Astrocyte of the spinal cord (primary cell): ENCODE measurements at regions not wholly inside any gene's neighbourhood (a gene's known extent, or its start where the extent isn't known, plus 50 kb on each side); places are given as distances from the start of the nearest gene placed in this dataset.
"Not testable (repeated sequence)": the region's sequence is repeated elsewhere in the genome, so short reads cannot be mapped to it uniquely, and the experiment has no call there.

Source experiments
- DNase-seq: peaks from one replicate; pipeline ENCODE4 v3.0.0; 2011; ENCODE audit warnings: low read depth, low spot score
- H3K4me3 ChIP-seq: 2 replicates; pipeline ENCODE4 v1.5.1; 2011; ENCODE audit warnings: low read depth, mild to moderate bottlenecking, low read length, moderate library complexity
- in situ Hi-C: cut with HindIII; loops from 2 replicates; pipeline ENCODE4 v1.10.0; 2017; ENCODE audit warnings: low sequenced_read_pairs
- TF ChIP-seq, protein P1 (sequence below): IDR thresholded peaks from 2 replicates; pipeline ENCODE4 v1.5.1; 2012; ENCODE audit warnings: low read depth, mild to moderate bottlenecking, low read length, inconsistent platforms

DNA sequence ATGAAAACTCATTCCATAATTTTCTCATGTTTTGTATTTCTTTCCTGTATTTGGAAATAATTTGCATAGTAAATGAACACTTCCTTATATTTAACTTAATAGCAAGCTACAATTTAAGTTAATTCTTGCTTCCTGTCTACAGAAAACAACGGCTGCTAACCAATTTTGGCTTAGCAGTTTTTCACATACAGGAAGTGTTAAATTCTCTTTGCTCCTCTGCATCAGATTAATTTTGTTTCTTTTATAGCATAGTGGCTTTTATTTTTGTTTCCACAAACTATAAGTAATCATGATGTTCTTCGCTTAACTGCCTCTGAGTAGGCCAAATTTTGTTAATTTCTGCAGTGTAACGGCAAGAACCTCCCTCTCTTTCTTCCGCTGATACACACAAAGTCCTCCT is 182.9 kb downstream of the ALX1 start:
- in situ Hi-C loops = no loop called here
- no peak for DNase-seq
- TF ChIP-seq, protein P1, sequence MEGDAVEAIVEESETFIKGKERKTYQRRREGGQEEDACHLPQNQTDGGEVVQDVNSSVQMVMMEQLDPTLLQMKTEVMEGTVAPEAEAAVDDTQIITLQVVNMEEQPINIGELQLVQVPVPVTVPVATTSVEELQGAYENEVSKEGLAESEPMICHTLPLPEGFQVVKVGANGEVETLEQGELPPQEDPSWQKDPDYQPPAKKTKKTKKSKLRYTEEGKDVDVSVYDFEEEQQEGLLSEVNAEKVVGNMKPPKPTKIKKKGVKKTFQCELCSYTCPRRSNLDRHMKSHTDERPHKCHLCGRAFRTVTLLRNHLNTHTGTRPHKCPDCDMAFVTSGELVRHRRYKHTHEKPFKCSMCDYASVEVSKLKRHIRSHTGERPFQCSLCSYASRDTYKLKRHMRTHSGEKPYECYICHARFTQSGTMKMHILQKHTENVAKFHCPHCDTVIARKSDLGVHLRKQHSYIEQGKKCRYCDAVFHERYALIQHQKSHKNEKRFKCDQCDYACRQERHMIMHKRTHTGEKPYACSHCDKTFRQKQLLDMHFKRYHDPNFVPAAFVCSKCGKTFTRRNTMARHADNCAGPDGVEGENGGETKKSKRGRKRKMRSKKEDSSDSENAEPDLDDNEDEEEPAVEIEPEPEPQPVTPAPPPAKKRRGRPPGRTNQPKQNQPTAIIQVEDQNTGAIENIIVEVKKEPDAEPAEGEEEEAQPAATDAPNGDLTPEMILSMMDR = no peak
- no peak overlapping the region for H3K4me3 ChIP-seq

DNA sequence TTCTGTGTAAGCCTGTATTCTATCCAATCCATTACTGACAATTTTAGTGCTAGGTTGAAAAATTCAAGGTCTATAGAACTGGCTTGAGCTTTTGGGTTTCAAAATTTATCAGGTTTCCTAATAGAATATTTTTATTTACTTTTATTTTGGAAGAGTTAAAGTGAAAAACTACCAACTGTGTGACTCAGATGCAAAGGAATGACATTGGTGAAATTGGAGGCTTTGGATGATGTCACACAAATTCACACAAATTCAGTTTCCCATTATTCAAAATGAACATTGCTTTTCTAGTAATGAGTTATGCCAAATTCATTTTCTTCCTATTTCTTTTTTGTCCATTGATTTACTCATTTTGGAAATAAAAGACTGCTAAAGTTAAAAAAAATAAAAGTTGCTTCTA is 186.9 kb downstream of the ALX1 start:
- H3K4me3 ChIP-seq = no peak overlapping the region
- DNase-seq = peak; percentile 36
- in situ Hi-C loops = no loop called here
- TF ChIP-seq, protein P1 = no peak

GRCh38 chr12:85468356-85469157 is 188.5 kb downstream of the ALX1 start:
- peak overlapping the region; percentile 35 for H3K4me3 ChIP-seq
- peak; percentile 69 for DNase-seq
- in situ Hi-C loops = no loop called here
- TF ChIP-seq, protein P1 = peak; percentile 86

DNA sequence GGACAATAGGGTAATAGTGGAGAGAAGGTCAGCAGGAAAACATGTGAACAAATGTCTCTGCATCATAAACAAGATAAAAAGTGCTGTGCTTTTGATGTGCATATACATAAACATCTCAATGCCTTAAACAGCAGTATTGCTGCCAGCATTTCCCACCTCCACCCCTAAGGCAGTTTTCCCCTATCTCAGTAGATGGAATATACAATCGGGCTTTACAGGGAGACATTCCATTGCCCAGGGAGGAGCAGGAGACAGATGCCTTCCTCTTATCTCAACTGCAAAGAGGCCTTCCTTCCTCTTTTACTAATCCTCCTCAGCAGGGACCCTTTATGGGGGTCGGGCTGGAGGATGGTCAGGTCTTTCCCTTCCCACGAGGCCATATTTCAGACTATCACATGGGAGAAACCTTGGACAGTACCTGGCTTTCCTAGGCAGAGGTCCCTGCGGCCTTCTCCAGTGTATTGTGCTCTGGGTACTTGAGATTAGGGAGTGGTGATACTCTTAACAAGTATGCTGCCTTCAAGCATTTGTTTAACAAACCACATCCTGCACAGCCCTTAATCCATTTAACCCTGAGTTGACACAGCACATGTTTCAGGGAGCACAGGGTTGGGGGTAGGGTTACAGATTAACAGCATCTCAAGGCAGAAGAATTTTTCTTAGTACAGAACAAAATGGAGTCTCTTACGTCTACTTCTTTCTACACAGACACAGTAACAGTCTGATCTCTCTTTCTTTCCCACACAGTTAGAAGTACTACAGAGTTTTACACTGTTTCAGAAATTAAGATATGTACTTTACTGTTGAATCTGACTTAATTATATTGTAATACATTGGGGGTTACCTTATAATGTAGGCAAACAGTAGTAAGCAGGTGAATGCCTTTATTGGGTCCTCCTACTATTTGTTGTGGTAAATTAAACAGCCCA is 189.4 kb downstream of the ALX1 start:
- peak overlapping the region; percentile 35 for H3K4me3 ChIP-seq
- in situ Hi-C loops = not testable (repeated sequence)
- DNase-seq = peak; percentile 24

- in situ Hi-C loops, DNase-seq: not testable (repeated sequence)
Observed at GRCh38 chr12:85475277-85475676, 195.3 kb downstream of the ALX1 start.

DNA sequence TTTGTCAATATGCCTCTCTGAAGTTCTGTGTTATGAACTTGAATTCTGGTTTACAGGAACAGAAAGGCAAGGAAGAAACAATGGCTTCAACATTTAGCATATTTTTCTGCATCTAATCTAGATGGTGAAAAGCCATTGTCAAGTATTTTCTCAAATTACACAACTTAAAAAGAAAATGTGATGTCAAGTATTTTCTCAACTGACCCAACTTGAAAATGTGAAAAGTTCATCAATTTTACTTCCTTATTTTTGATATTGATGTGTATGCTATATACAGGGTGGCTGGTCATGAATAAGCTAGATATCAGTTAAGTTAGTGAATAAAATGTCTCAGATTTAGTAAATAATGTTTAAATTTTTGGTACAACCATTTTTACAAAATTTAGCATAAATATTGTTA is 196.7 kb downstream of the ALX1 start:
- TF ChIP-seq, protein P1 = no peak
- no peak overlapping the region for H3K4me3 ChIP-seq
- in situ Hi-C loops = no loop called here
- DNase-seq = no peak

More at GRCh38 chr12:85475277-85475676, 195.3 kb downstream of the ALX1 start:
- not testable (repeated sequence) for H3K4me3 ChIP-seq

GRCh38 chr12:85484387-85484786 is 204.4 kb downstream of the ALX1 start:
- in situ Hi-C loops = no loop called here
- no peak overlapping the region for H3K4me3 ChIP-seq
- no peak for DNase-seq
- TF ChIP-seq, protein P1 = no peak
